ENCODE measurements at regions not wholly inside any gene's neighbourhood (a gene's known extent, or its start where the extent isn't known, plus 50 kb on each side); places are given as distances from the start of the nearest gene placed in this dataset.

GRCh38 chr6:137968455-137968804 is 101.4 kb downstream of the TNFAIP3 start:
- BruUV-seq (replicated peaks), result no TSS peak
- DNase-seq, result no peak
- H3K27me3 Mint-ChIP-seq (ENCODE audit: unreplicated experiment), result no peaks in the 10 kb centered on the region
- no peaks in the 10 kb centered on the region for H3K9me3 Mint-ChIP-seq (ENCODE audit: low read depth, unreplicated experiment)
- H3K4me1 Mint-ChIP-seq (ENCODE audit: low read depth, unreplicated experiment), result peaks cover 9% of the 10 kb centered on the region
- CTCF ChIA-PET, result no interaction called here
- no peak overlapping the region for H3K4me3 Mint-ChIP-seq (ENCODE audit: low read depth, unreplicated experiment)
- TF ChIP-seq CTCF (IDR thresholded peaks at IDR 0.05; ENCODE audit: unreplicated experiment), result no peak
- no peaks in the 10 kb centered on the region for H3K36me3 Mint-ChIP-seq (ENCODE audit: insufficient read depth, unreplicated experiment)
- no peak overlapping the region for H3K27ac Mint-ChIP-seq (ENCODE audit: unreplicated experiment)
- intact Hi-C loops (cut with micrococcal nuclease; ENCODE audit: unreplicated experiment), result no loop called here

GRCh38 chr6:137968901-137969300 is 101.8 kb downstream of the TNFAIP3 start:
- peaks cover 9% of the 10 kb centered on the region for H3K4me1 Mint-ChIP-seq (ENCODE audit: low read depth, unreplicated experiment)
- H3K27ac Mint-ChIP-seq (ENCODE audit: unreplicated experiment), result no peak overlapping the region
- intact Hi-C loops (cut with micrococcal nuclease; ENCODE audit: unreplicated experiment), result no loop called here
- DNase-seq, result no peak
- CTCF ChIA-PET, result no interaction called here
- H3K4me3 Mint-ChIP-seq (ENCODE audit: low read depth, unreplicated experiment), result no peak overlapping the region
- TF ChIP-seq CTCF (IDR thresholded peaks at IDR 0.05; ENCODE audit: unreplicated experiment), result no peak
- H3K27me3 Mint-ChIP-seq (ENCODE audit: unreplicated experiment), result no peaks in the 10 kb centered on the region
- H3K36me3 Mint-ChIP-seq (ENCODE audit: insufficient read depth, unreplicated experiment), result no peaks in the 10 kb centered on the region
- H3K9me3 Mint-ChIP-seq (ENCODE audit: low read depth, unreplicated experiment), result no peaks in the 10 kb centered on the region
- no TSS peak for BruUV-seq (replicated peaks)

- Mint-ChIP-seq H3K27ac (ENCODE audit: unreplicated experiment) (no peak overlapping the region), H3K4me3 (ENCODE audit: low read depth, unreplicated experiment) (no peak overlapping the region), H3K36me3 (ENCODE audit: insufficient read depth, unreplicated experiment) (no peaks in the 10 kb centered on the region), H3K9me3 (ENCODE audit: low read depth, unreplicated experiment) (no peaks in the 10 kb centered on the region), H3K27me3 (ENCODE audit: unreplicated experiment) (no peaks in the 10 kb centered on the region), H3K4me1 (ENCODE audit: low read depth, unreplicated experiment) (peaks cover 9% of the 10 kb centered on the region)
- no peak for TF ChIP-seq CTCF (IDR thresholded peaks at IDR 0.05; ENCODE audit: unreplicated experiment)
- no TSS peak for BruUV-seq (replicated peaks)
- intact Hi-C loops (cut with micrococcal nuclease; ENCODE audit: unreplicated experiment), result loop anchor here (10.0 kb wide), 1 partner anchor 265 kb away; no protein-coding TSS in a partner anchor
- CTCF ChIA-PET, result no interaction called here
- DNase-seq, result no peak
These were observed 102.8 kb downstream of the TNFAIP3 start for GRCh38 chr6:137969874-137970273.

GRCh38 chr6:137970368-137970767 is 103.3 kb downstream of the TNFAIP3 start:
- TF ChIP-seq CTCF (IDR thresholded peaks at IDR 0.05; ENCODE audit: unreplicated experiment), result no peak
- BruUV-seq (replicated peaks), result no TSS peak
- H3K36me3 Mint-ChIP-seq (ENCODE audit: insufficient read depth, unreplicated experiment), result no peaks in the 10 kb centered on the region
- DNase-seq, result no peak
- H3K9me3 Mint-ChIP-seq (ENCODE audit: low read depth, unreplicated experiment), result no peaks in the 10 kb centered on the region
- CTCF ChIA-PET, result no interaction called here
- peaks cover 9% of the 10 kb centered on the region for H3K4me1 Mint-ChIP-seq (ENCODE audit: low read depth, unreplicated experiment)
- no peak overlapping the region for H3K4me3 Mint-ChIP-seq (ENCODE audit: low read depth, unreplicated experiment)
- no peak overlapping the region for H3K27ac Mint-ChIP-seq (ENCODE audit: unreplicated experiment)
- no peaks in the 10 kb centered on the region for H3K27me3 Mint-ChIP-seq (ENCODE audit: unreplicated experiment)
- intact Hi-C loops (cut with micrococcal nuclease; ENCODE audit: unreplicated experiment), result loop anchor here (10.0 kb wide), 1 partner anchor 266 kb away; no protein-coding TSS in a partner anchor

All from Calu3 (cell line).